ENCODE measurements at regions not wholly inside any gene's neighbourhood (a gene's known extent, or its start where the extent isn't known, plus 50 kb on each side); places are given as distances from the start of the nearest gene placed in this dataset.

DNA sequence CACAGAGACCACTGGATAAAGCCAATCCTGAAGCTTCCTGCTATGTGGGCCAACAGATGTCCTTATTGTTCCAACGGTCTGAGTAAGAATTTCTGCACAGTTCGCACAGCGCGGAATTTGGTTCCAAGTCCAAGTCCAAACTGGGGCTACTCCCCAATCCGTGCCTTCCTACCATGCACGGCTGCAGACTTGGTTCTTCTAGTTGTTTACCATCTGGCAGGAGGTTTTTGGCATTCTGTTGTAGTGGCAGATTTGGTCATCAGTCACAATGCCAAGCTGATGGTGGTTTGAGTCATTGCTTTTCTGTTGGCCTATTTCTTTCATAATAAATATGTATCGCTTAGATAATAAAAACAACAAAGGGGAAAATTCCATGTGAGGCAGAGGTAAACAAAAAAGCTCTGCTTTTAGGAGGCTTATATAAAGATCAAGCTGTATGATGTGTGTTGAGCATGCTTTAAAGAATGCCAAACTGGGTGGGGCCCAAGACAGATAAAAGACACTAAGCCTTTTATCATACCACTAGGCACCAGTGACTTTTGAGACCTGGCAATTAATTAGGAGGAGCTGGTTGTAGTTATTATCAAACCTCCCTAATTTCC is 52.5 kb upstream of the SYN3 start:
- no peak overlapping the region for H3K4me3 ChIP-seq (ENCODE audit: low read depth, low read length)
- no peak for DNase-seq (ENCODE audit: low read depth)
- no peak for TF ChIP-seq POLR2A (IDR thresholded peaks at IDR 0.05; ENCODE audit: extremely low read depth, insufficient read length)
- no peak for TF ChIP-seq CTCF (IDR thresholded peaks at IDR 0.05; ENCODE audit: low read depth, low read length)
- no peak for TF ChIP-seq MAX (IDR thresholded peaks at IDR 0.05; ENCODE audit: low read depth, low read length)
- TF ChIP-seq MYC (IDR thresholded peaks at IDR 0.05; ENCODE audit: low read depth, low read length) = no peak

DNA sequence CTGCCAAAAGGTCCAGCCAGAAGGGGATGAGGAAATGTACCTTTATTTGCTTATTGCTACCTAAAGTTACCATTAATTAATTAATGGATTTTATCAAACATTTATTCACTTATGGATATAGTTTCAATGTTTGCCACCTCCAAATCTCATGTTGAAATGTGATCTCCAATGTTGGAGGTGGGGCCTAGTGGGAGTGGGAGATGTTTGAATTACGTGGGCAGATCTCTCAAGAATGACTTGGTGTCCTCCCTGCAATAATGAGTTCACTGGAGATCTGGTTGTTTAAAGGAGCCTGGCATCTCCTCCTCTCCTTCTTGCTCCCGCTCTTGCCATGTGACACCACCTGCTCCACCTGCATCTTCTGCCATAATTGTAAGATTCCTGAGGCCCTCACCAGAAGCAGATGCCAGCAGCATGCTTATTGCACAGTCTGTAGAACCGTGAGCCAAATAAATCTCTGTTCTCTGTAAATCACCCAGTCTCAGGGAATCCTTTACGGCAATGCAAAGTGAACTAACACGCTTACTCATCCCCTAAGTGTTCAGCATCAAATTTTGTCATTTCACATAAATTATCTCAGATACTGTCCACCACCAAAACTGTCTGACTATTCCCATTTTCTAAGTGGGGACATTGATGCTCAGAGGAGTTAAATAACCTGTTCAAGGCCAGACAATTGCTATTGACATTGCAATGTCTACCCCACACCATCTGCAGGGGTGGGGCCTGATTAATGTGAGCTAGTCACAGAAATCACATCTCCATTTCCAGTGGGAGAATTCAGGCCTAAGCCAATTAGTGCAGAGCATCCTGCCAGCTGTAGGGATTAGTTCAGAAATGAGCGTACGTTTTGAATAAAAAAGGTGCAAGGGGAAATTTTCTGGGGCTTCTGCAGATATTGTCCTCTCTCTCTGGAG is 51.6 kb upstream of the SYN3 start:
- no peak for DNase-seq (ENCODE audit: low read depth)
- no peak overlapping the region for H3K4me3 ChIP-seq (ENCODE audit: low read depth, low read length)
- no peak for TF ChIP-seq POLR2A (IDR thresholded peaks at IDR 0.05; ENCODE audit: extremely low read depth, insufficient read length)
- TF ChIP-seq MYC (IDR thresholded peaks at IDR 0.05; ENCODE audit: low read depth, low read length) = no peak
- TF ChIP-seq CTCF (IDR thresholded peaks at IDR 0.05; ENCODE audit: low read depth, low read length) = no peak
- no peak for TF ChIP-seq MAX (IDR thresholded peaks at IDR 0.05; ENCODE audit: low read depth, low read length)

- TF ChIP-seq CTCF (IDR thresholded peaks at IDR 0.05; ENCODE audit: low read depth, low read length) (no peak), MYC (IDR thresholded peaks at IDR 0.05; ENCODE audit: low read depth, low read length) (no peak), MAX (IDR thresholded peaks at IDR 0.05; ENCODE audit: low read depth, low read length) (no peak), POLR2A (IDR thresholded peaks at IDR 0.05; ENCODE audit: extremely low read depth, insufficient read length) (no peak)
- H3K4me3 ChIP-seq (ENCODE audit: low read depth, low read length) = no peak overlapping the region
- DNase-seq (ENCODE audit: low read depth) = no peak
Measured at GRCh38 chr22:33108037-33108436, 49.9 kb upstream of the SYN3 start.

All from NB4 (cell line).